Adrenal gland (tissue), 5 donors: ENCODE measurements at regions not wholly inside any gene's neighbourhood (a gene's known extent, or its start where the extent isn't known, plus 50 kb on each side); places are given as distances from the start of the nearest gene placed in this dataset.

Experiments
- POLR2A ChIP-seq, 2 donors: fragments of 450-650 bp; IDR thresholded peaks; one replicate each; pipeline ENCODE4 v1.6.1; 2017; ENCODE audit warnings: antibody characterized with exemption in 2 of 2, mild to moderate bottlenecking in 2 of 2, moderate library complexity in 1 of 2
- TF ChIP-seq, protein P1 (sequence below), 6 experiments: fragments of 450-650 bp in 4 of 6; fragments of 200-600 bp in 2 of 6; sonication (generic) in 1 of 6; IDR thresholded peaks; 1 replicate in 5 of 6; 2 replicates in 1 of 6; pipeline versions ENCODE4 v1.5.1 to v1.8.0; 2016 to 2021; ENCODE audit warnings: antibody characterized with exemption in 6 of 6, mild to moderate bottlenecking in 2 of 6, moderate library complexity in 1 of 6
- donor health status: DM: no; HTN: no; CAD: no.

DNA sequence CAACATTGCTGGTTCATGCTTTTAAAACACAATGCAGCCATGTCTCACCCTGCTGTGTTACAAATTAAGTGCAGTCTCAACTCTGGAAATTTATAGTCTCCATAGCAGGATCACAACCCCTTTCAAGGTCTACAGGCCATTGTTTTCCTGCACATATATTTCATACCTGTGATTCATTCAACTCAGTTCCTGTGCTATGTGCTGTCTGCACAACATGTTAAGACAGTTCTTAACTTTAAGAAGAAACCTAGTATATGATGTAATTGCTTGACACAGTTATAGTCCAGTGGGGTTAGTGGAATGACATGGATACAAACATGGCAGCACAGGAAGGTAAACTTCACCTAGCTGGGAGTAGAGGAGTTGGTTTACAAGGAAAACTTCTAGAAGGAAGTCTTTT is 106.4 kb downstream of the IFI44 start:
- TF ChIP-seq, protein P1, sequence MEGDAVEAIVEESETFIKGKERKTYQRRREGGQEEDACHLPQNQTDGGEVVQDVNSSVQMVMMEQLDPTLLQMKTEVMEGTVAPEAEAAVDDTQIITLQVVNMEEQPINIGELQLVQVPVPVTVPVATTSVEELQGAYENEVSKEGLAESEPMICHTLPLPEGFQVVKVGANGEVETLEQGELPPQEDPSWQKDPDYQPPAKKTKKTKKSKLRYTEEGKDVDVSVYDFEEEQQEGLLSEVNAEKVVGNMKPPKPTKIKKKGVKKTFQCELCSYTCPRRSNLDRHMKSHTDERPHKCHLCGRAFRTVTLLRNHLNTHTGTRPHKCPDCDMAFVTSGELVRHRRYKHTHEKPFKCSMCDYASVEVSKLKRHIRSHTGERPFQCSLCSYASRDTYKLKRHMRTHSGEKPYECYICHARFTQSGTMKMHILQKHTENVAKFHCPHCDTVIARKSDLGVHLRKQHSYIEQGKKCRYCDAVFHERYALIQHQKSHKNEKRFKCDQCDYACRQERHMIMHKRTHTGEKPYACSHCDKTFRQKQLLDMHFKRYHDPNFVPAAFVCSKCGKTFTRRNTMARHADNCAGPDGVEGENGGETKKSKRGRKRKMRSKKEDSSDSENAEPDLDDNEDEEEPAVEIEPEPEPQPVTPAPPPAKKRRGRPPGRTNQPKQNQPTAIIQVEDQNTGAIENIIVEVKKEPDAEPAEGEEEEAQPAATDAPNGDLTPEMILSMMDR (IDR thresholded peaks at IDR 0.05): no peak
- no peak for TF ChIP-seq POLR2A (IDR thresholded peaks at IDR 0.05)
